ENCODE measurements at regions not wholly inside any gene's neighbourhood (a gene's known extent, or its start where the extent isn't known, plus 50 kb on each side); places are given as distances from the start of the nearest gene placed in this dataset.

DNA sequence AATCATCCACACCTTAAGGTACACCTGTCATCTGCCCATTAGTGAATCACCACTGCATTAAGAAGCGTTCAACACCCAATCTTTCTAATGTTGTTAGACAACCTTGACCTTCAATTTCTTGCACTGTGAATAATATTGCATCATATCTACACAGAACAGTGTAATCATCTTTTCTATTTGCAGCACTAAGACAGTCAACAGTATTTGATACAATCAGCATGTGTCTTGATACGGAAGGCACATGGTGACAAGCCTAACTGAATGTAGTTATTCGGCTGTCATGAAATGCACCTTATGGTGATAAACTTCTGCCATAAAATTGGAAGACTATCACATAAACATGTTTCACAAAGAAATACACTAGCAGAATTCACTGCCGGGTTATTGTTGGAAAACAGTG lies 253.9 kb upstream of the THRB start (continued):
- TF ChIP-seq, protein P1, sequence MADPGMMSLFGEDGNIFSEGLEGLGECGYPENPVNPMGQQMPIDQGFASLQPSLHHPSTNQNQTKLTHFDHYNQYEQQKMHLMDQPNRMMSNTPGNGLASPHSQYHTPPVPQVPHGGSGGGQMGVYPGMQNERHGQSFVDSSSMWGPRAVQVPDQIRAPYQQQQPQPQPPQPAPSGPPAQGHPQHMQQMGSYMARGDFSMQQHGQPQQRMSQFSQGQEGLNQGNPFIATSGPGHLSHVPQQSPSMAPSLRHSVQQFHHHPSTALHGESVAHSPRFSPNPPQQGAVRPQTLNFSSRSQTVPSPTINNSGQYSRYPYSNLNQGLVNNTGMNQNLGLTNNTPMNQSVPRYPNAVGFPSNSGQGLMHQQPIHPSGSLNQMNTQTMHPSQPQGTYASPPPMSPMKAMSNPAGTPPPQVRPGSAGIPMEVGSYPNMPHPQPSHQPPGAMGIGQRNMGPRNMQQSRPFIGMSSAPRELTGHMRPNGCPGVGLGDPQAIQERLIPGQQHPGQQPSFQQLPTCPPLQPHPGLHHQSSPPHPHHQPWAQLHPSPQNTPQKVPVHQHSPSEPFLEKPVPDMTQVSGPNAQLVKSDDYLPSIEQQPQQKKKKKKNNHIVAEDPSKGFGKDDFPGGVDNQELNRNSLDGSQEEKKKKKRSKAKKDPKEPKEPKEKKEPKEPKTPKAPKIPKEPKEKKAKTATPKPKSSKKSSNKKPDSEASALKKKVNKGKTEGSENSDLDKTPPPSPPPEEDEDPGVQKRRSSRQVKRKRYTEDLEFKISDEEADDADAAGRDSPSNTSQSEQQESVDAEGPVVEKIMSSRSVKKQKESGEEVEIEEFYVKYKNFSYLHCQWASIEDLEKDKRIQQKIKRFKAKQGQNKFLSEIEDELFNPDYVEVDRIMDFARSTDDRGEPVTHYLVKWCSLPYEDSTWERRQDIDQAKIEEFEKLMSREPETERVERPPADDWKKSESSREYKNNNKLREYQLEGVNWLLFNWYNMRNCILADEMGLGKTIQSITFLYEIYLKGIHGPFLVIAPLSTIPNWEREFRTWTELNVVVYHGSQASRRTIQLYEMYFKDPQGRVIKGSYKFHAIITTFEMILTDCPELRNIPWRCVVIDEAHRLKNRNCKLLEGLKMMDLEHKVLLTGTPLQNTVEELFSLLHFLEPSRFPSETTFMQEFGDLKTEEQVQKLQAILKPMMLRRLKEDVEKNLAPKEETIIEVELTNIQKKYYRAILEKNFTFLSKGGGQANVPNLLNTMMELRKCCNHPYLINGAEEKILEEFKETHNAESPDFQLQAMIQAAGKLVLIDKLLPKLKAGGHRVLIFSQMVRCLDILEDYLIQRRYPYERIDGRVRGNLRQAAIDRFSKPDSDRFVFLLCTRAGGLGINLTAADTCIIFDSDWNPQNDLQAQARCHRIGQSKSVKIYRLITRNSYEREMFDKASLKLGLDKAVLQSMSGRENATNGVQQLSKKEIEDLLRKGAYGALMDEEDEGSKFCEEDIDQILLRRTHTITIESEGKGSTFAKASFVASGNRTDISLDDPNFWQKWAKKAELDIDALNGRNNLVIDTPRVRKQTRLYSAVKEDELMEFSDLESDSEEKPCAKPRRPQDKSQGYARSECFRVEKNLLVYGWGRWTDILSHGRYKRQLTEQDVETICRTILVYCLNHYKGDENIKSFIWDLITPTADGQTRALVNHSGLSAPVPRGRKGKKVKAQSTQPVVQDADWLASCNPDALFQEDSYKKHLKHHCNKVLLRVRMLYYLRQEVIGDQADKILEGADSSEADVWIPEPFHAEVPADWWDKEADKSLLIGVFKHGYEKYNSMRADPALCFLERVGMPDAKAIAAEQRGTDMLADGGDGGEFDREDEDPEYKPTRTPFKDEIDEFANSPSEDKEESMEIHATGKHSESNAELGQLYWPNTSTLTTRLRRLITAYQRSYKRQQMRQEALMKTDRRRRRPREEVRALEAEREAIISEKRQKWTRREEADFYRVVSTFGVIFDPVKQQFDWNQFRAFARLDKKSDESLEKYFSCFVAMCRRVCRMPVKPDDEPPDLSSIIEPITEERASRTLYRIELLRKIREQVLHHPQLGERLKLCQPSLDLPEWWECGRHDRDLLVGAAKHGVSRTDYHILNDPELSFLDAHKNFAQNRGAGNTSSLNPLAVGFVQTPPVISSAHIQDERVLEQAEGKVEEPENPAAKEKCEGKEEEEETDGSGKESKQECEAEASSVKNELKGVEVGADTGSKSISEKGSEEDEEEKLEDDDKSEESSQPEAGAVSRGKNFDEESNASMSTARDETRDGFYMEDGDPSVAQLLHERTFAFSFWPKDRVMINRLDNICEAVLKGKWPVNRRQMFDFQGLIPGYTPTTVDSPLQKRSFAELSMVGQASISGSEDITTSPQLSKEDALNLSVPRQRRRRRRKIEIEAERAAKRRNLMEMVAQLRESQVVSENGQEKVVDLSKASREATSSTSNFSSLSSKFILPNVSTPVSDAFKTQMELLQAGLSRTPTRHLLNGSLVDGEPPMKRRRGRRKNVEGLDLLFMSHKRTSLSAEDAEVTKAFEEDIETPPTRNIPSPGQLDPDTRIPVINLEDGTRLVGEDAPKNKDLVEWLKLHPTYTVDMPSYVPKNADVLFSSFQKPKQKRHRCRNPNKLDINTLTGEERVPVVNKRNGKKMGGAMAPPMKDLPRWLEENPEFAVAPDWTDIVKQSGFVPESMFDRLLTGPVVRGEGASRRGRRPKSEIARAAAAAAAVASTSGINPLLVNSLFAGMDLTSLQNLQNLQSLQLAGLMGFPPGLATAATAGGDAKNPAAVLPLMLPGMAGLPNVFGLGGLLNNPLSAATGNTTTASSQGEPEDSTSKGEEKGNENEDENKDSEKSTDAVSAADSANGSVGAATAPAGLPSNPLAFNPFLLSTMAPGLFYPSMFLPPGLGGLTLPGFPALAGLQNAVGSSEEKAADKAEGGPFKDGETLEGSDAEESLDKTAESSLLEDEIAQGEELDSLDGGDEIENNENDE (IDR thresholded peaks at IDR 0.05; ENCODE audit: insufficient replicate concordance, low read length): no peak
- TF ChIP-seq CTBP2 (IDR thresholded peaks at IDR 0.05; ENCODE audit: borderline replicate concordance, insufficient read depth, insufficient read length, low read length) (no peak), KDM4A (IDR thresholded peaks at IDR 0.05; ENCODE audit: low read depth, low read length, severe bottlenecking) (no peak)

Measured in H1 (cell line).